ENCODE measurements at regions not wholly inside any gene's neighbourhood (a gene's known extent, or its start where the extent isn't known, plus 50 kb on each side); places are given as distances from the start of the nearest gene placed in this dataset.

GRCh38 chr6:103820148-103820547, 1039.6 kb downstream of the HACE1 start:
- TF ChIP-seq CTCF (IDR thresholded peaks at IDR 0.05; ENCODE audit: low read depth, low read length) (no peak), EZH2phosphoT487 (IDR thresholded peaks at IDR 0.05; ENCODE audit: low read depth) (no peak)
